ENCODE measurements at regions not wholly inside any gene's neighbourhood (a gene's known extent, or its start where the extent isn't known, plus 50 kb on each side); places are given as distances from the start of the nearest gene placed in this dataset.
"Not testable (repeated sequence)": the region's sequence is repeated elsewhere in the genome, so short reads cannot be mapped to it uniquely, and the experiment has no call there.

DNA sequence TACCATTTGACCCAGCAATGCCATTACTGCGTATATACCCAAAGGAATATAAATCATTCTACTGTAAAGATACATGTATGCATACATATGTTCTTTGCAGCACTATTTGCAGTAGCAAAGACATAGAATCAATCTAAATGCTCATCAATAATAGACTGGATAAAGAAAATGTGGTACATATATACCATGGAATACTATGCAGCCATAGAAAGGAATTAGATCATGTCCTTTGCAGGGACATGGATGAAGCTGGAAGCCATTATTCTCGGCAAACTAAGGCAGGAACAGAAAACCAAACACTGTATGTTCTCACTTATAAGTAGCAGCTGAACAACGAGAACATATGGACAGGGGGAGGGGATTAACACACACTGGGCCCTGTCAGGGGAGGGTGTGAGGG, 54.8 kb upstream of the ZNF30 start:
- H3K4me3 Mint-ChIP-seq; POLR2A ChIA-PET; H3K27me3 Mint-ChIP-seq; H3K9me3 Mint-ChIP-seq (ENCODE audit: low read depth); H3K36me3 Mint-ChIP-seq (ENCODE audit: low read depth); intact Hi-C loops (cut with DNase I, micrococcal nuclease); H3K27ac Mint-ChIP-seq; DNase-seq; CTCF ChIA-PET; ATAC-seq; H3K4me1 Mint-ChIP-seq: not testable (repeated sequence)

DNA sequence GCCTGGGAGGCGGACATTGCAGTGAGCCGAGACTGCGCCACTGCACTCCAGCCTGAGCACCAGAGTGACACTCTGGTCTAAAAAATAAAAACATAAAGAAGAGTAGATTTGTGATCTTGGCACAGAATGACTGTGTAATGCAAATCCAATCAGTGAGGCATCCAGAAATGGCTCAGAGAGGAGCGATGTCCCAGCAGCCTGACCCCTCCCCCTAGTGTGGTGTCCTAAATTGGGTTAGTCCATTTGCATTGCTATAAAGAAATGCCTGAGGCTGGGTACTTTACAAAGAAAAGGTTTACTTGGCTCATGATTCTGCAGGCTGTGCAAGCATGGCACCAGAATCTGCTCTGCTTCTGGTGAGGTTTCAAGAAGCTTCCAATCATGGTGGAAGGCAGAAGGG, 59.1 kb upstream of the ZNF30 start:
- no peak overlapping the region for H3K27ac Mint-ChIP-seq
- intact Hi-C loops (cut with DNase I, micrococcal nuclease) = no loop called here
- ATAC-seq (no peak), DNase-seq (no peak)
- CTCF ChIA-PET = no interaction called here
- no peaks in the 10 kb centered on the region for H3K36me3 Mint-ChIP-seq (ENCODE audit: low read depth)
- H3K4me1 Mint-ChIP-seq = no peaks in the 10 kb centered on the region
- no peaks in the 10 kb centered on the region for H3K27me3 Mint-ChIP-seq
- H3K9me3 Mint-ChIP-seq (ENCODE audit: low read depth) = peaks cover 8% of the 10 kb centered on the region
- POLR2A ChIA-PET = no interaction called here
- H3K4me3 Mint-ChIP-seq = no peak overlapping the region

DNA sequence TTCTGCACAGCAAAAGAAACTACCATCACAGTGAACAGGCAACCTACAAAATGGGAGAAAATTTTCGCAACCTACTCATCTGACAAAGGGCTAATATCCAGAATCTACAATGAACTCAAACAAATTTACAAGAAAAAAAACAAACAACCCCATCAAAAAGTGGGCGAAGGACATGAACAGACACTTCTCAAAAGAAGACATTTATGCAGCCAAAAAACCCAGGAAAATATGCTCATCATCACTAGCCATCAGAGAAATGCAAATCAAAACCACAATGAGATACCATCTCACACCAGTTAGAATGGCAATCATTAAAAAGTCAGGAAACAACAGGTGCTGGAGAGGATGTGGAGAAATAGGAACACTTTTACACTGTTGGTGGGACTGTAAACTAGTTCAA, 61.5 kb upstream of the ZNF30 start:
- ATAC-seq; H3K27me3 Mint-ChIP-seq; H3K27ac Mint-ChIP-seq; H3K36me3 Mint-ChIP-seq (ENCODE audit: low read depth); CTCF ChIA-PET; DNase-seq; H3K4me3 Mint-ChIP-seq; POLR2A ChIA-PET; intact Hi-C loops (cut with DNase I, micrococcal nuclease); H3K9me3 Mint-ChIP-seq (ENCODE audit: low read depth); H3K4me1 Mint-ChIP-seq: not testable (repeated sequence)

DNA sequence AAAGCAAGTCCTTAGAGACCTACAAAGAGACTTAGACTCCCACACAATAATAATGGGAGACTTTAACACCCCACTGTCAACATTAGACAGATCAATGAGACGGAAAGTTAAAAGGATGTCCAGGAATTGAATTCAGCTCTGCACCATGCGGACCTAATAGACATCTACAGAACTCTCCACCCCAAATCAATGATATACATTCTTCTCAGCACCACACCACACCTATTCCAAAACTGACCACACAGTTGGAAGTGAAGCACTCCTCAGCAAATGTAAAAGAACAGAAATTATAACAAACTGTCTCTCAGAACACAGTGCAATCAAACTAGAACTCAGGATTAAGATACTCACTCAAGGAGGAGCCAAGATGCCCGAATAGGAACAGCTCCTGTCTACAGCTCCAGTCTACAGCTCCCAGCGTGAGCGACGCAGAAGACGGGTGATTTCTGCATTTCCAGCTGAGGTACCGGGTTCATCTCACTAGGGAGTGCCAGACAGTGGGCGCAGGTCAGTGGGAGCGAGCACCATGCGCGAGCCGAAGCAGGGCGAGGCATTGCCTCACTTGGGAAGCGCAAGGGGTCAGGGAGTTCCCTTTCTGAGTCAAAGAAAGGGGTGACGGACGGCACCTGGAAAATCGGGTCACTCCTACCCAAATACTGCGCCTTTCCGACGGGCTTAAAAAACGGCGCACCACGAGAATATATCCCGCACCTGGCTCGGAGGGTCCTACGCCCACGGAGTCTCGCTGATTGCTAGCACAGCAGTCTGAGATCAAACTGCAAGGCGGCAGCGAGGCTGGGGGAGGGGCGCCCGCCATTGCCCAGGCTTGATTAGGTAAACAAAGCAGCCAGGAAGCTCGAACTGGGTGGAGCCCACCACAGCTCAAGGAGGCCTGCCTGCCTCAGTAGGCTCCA, 66.6 kb upstream of the ZNF30 start:
- H3K27me3 Mint-ChIP-seq; intact Hi-C loops (cut with DNase I, micrococcal nuclease); POLR2A ChIA-PET; H3K9me3 Mint-ChIP-seq (ENCODE audit: low read depth): not testable (repeated sequence)
- DNase-seq (peak; percentile 34), ATAC-seq (peak; percentile 58)
- peaks cover 15% of the 10 kb centered on the region for H3K36me3 Mint-ChIP-seq (ENCODE audit: low read depth)
- peaks cover 30% of the 10 kb centered on the region for H3K4me1 Mint-ChIP-seq
- peak overlapping the region; percentile 90 for H3K27ac Mint-ChIP-seq
- CTCF ChIA-PET = interaction anchor here (0.6 kb wide), 1 partner anchor 880 kb away, joined by 3 read pairs; no protein-coding TSS in a partner anchor
- H3K4me3 Mint-ChIP-seq = peak overlapping the region; percentile 87

DNA sequence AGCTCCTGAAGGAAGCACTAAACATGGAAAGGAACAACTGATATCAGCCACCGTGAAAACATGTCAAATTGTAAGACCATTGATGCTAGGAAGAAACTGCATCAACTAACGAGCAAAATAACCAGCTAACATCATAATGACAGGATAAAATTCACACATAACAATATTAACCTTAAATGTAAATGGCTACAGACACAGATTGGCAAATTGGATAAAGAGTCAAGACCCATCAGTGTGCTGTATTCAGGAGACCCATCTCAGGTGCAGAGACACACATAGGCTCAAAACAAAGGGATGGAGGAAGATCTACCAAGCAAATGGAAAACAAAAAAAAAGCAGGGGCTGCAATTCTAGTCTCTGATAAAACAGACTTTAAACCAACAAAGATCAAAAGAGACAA, 67.4 kb upstream of the ZNF30 start:
- Mint-ChIP-seq H3K27ac (peak overlapping the region; percentile 90), H3K4me1 (peaks cover 30% of the 10 kb centered on the region), H3K36me3 (ENCODE audit: low read depth) (peaks cover 15% of the 10 kb centered on the region), H3K4me3 (peak overlapping the region; percentile 87)
- POLR2A ChIA-PET; ATAC-seq; H3K9me3 Mint-ChIP-seq (ENCODE audit: low read depth); intact Hi-C loops (cut with DNase I, micrococcal nuclease); H3K27me3 Mint-ChIP-seq; DNase-seq: not testable (repeated sequence)
- CTCF ChIA-PET = interaction anchor here (1.5 kb wide), 1 partner anchor 20 kb away, joined by 4 read pairs; no protein-coding TSS in a partner anchor

DNA sequence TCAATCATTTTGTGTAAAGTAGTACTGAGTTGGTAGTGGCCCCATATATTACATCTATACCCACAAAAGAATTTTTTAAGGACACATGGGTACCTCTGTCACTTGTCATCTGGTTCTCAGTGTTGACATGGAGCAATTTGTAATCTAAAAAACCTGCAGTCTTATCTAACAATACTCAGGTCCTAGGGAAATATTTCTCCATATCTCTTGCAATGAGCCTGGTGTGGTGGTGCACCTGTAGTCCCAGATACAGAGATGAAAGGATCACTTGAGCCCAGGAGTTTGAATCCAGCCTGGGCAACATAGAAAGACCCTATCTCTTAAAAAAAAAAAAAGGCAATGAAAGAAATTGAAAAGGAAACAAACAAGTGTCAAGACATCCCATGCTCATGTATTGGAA, 70.7 kb upstream of the ZNF30 start:
- ATAC-seq = no peak
- intact Hi-C loops (cut with DNase I, micrococcal nuclease) = no loop called here
- CTCF ChIA-PET = interaction anchor here (2.3 kb wide), 1 partner anchor 17 kb away, joined by 7 read pairs; no protein-coding TSS in a partner anchor
- no peak for DNase-seq
- Mint-ChIP-seq H3K4me1 (peaks cover 36% of the 10 kb centered on the region), H3K36me3 (ENCODE audit: low read depth) (peaks cover 15% of the 10 kb centered on the region), H3K9me3 (ENCODE audit: low read depth) (peaks cover 7% of the 10 kb centered on the region), H3K27me3 (no peaks in the 10 kb centered on the region), H3K4me3 (no peak overlapping the region), H3K27ac (no peak overlapping the region)
- POLR2A ChIA-PET = no interaction called here

DNA sequence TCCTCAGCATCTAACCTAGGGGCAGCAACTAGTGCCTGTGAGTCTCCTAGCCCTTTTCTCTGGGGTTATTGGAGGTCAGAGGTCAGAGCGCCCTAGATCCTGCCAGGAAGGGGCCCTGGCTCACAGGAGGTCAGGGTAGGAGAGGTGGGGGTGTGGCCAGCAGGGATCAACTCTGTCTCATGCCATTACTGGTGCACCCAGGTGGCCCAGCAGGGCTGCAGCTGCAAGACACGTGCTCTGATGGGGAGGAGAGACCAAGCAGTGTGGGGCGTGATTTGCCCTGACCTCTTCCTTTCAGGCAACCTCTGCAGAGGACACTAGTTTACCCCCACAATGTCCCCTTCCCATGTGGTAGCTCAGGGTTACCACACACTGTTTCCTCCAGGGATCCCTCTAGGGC, 73.3 kb upstream of the ZNF30 start:
- H3K27me3 Mint-ChIP-seq = no peaks in the 10 kb centered on the region
- no peak overlapping the region for H3K27ac Mint-ChIP-seq
- H3K4me1 Mint-ChIP-seq = peaks cover 21% of the 10 kb centered on the region
- H3K4me3 Mint-ChIP-seq = no peak overlapping the region
- ATAC-seq = no peak
- peaks cover 19% of the 10 kb centered on the region for H3K36me3 Mint-ChIP-seq (ENCODE audit: low read depth)
- no peak for DNase-seq
- POLR2A ChIA-PET = no interaction called here
- CTCF ChIA-PET = no interaction called here
- H3K9me3 Mint-ChIP-seq (ENCODE audit: low read depth) = peaks cover 6% of the 10 kb centered on the region
- intact Hi-C loops (cut with DNase I, micrococcal nuclease) = no loop called here

DNA sequence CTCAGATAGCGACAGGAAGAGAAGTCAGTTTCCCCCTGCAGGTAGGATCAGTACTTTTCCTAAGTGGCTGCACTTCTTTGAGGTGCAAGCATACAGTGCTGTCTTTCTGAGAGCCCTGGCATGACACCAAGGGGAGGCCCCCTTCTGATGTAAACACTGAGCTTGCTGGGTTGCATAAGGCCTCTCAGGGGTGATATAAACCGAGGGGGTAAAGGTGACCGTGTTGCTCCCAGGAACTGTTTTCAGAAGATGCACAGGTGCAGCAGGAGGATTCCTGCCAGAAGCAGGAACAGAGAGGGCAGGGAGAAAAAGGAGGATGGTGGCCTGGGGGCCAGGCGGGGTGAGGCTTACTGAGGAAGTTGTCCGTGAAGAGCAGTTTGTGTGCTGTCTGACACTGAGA, 74.0 kb upstream of the ZNF30 start:
- DNase-seq = no peak
- ATAC-seq = no peak
- no peaks in the 10 kb centered on the region for H3K27me3 Mint-ChIP-seq
- intact Hi-C loops (cut with DNase I, micrococcal nuclease) = no loop called here
- CTCF ChIA-PET = no interaction called here
- peaks cover 6% of the 10 kb centered on the region for H3K9me3 Mint-ChIP-seq (ENCODE audit: low read depth)
- H3K4me1 Mint-ChIP-seq = peaks cover 15% of the 10 kb centered on the region
- POLR2A ChIA-PET = no interaction called here
- no peak overlapping the region for H3K4me3 Mint-ChIP-seq
- no peak overlapping the region for H3K27ac Mint-ChIP-seq
- peaks cover 15% of the 10 kb centered on the region for H3K36me3 Mint-ChIP-seq (ENCODE audit: low read depth)

DNA sequence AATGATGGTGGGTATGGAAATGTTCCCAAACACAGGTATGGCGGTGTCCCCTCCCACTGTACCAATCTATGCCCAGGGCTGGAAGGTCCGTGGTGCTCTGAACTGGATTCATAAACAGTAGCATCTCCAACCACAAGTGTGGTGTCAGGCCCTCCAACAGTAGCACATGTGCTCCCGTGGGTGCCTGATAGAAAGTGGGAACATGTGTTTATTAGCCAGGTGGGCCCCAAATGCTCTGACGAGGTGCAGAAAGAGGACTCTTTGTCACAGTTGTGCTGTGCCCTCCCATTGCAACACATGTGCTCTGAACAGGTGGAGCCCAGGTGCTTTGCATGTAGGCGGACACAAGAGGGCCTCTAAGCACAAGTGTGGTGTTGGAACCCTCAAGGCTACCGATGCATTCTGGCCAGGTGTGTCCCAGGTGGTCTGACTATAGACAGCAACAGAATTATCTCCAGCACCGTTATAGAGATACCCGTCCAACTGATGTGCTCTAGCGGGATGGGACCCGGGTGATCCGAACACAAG, 75.4 kb upstream of the ZNF30 start:
- no peaks in the 10 kb centered on the region for H3K27me3 Mint-ChIP-seq
- ATAC-seq = no peak
- H3K27ac Mint-ChIP-seq = no peak overlapping the region
- no peak overlapping the region for H3K4me3 Mint-ChIP-seq
- no peak for DNase-seq
- CTCF ChIA-PET = no interaction called here
- peaks cover under 1% of the 10 kb centered on the region for H3K9me3 Mint-ChIP-seq (ENCODE audit: low read depth)
- POLR2A ChIA-PET = no interaction called here
- intact Hi-C loops (cut with DNase I, micrococcal nuclease) = no loop called here
- H3K36me3 Mint-ChIP-seq (ENCODE audit: low read depth) = peaks cover 7% of the 10 kb centered on the region
- peaks cover 6% of the 10 kb centered on the region for H3K4me1 Mint-ChIP-seq

DNA sequence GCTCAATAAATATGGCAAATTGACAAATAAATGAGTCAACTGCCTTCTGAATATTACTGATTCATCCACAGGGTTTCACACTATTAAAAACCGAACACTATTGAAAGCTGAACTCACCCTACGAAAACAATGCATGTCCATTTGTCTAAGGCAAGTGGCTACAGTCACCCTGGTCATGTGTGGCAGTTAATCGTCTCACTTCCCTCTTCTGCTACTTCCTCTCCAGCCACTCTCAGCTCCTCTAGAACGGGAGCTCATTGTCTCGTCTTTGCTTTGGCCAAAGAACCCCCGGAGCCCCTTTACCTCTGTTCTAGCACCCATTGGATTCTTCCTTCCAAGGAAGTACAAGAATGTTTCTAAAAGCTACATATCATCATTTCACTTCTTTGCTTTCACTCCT, 74.4 kb upstream of the ZNF599 start:
- ChIA-PET CTCF (interaction anchor here (0.9 kb wide), 1 partner anchor 9 kb away, joined by 4 read pairs; no protein-coding TSS in a partner anchor), POLR2A (no interaction called here)
- DNase-seq = no peak
- Mint-ChIP-seq H3K4me3 (no peak overlapping the region), H3K4me1 (no peaks in the 10 kb centered on the region), H3K27me3 (no peaks in the 10 kb centered on the region), H3K9me3 (ENCODE audit: low read depth) (no peaks in the 10 kb centered on the region), H3K36me3 (ENCODE audit: low read depth) (peaks cover 3% of the 10 kb centered on the region), H3K27ac (no peak overlapping the region)
- intact Hi-C loops (cut with DNase I, micrococcal nuclease) = no loop called here
- ATAC-seq = no peak

DNA sequence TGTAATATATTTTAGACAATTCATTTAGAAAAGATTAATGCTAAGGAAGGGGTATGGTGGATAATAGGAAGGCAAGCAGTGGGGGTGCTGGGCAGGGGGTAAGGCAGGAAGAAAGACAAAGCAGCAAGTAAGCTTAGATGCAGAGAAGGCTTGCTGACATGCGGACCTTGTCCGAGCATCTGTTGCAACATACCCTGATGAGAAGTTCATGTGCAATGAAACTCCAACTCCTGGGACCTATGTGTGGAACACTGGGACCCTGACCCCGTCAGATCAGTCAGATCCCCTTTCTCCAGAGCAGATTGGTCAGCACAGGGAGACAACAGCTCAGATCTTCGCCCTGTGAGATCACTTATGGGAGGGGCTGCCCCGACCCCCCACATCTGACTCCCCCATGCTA, 71.3 kb upstream of the ZNF599 start:
- no peak for ATAC-seq
- no peaks in the 10 kb centered on the region for H3K4me1 Mint-ChIP-seq
- H3K27ac Mint-ChIP-seq = no peak overlapping the region
- DNase-seq = no peak
- ChIA-PET POLR2A (interaction anchor here (0.5 kb wide), 1 partner anchor 11 kb away, joined by 4 read pairs; no protein-coding TSS in a partner anchor), CTCF (no interaction called here)
- intact Hi-C loops (cut with DNase I, micrococcal nuclease) = no loop called here
- no peaks in the 10 kb centered on the region for H3K27me3 Mint-ChIP-seq
- no peaks in the 10 kb centered on the region for H3K9me3 Mint-ChIP-seq (ENCODE audit: low read depth)
- no peak overlapping the region for H3K4me3 Mint-ChIP-seq
- H3K36me3 Mint-ChIP-seq (ENCODE audit: low read depth) = peaks cover 3% of the 10 kb centered on the region

DNA sequence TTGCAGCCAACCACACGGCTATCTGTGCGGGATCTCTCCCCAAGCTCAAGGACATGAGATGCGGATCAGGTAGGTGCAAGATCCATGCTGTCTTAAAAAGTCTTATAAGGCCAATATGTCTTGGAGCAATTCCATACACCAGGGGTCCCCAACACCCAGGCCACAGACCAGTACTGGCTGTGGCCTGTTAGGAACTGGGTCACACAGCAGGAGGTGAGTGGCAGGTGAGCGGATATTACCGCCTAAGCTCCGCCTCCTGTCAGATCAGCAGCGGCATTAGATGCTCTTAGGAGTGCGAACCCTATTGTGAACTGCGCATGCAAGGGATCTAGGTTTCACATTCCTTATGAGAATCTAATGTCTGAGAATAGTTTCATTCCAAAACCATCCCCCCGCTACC, 68.8 kb upstream of the ZNF599 start:
- peaks cover 3% of the 10 kb centered on the region for H3K36me3 Mint-ChIP-seq (ENCODE audit: low read depth)
- H3K27me3 Mint-ChIP-seq = no peaks in the 10 kb centered on the region
- peaks cover 15% of the 10 kb centered on the region for H3K4me1 Mint-ChIP-seq
- intact Hi-C loops (cut with DNase I, micrococcal nuclease) = no loop called here
- no peaks in the 10 kb centered on the region for H3K9me3 Mint-ChIP-seq (ENCODE audit: low read depth)
- ChIA-PET POLR2A (no interaction called here), CTCF (interaction anchor here (1.1 kb wide), 1 partner anchor 203 kb away, joined by 4 read pairs; no protein-coding TSS in a partner anchor)
- ATAC-seq (no peak), DNase-seq (no peak)
- H3K4me3 Mint-ChIP-seq = no peak overlapping the region
- H3K27ac Mint-ChIP-seq = no peak overlapping the region

Data from activated CD4-positive, alpha-beta T cell treated with anti-CD3 and anti-CD28 coated beads for 36 hours (primary cell).